Loucy (cell line): ENCODE measurements at regions not wholly inside any gene's neighbourhood (a gene's known extent, or its start where the extent isn't known, plus 50 kb on each side); places are given as distances from the start of the nearest gene placed in this dataset.

Experiments used
- CTCF ChIP-seq: fragments of 200-600 bp; sonication (generic); conservative IDR thresholded peaks from 2 replicates; pipeline ENCODE4 v1.5.1; 2014; ENCODE audit warnings: mild to moderate bottlenecking, antibody characterized with exemption, low read length
- EZH2phosphoT487 ChIP-seq: fragments of 200-600 bp; IDR thresholded peaks from 2 replicates; pipeline ENCODE4 v1.6.1; 2018; ENCODE audit warnings: antibody characterized with exemption, mild to moderate bottlenecking, moderate library complexity, borderline replicate concordance

GRCh38 chr18:70456376-70456775 lies 167.5 kb downstream of the SOCS6 start:
- TF ChIP-seq CTCF: no peak
- no peak for TF ChIP-seq EZH2phosphoT487
